HCT116 (cell line): ENCODE measurements at regions not wholly inside any gene's neighbourhood (a gene's known extent, or its start where the extent isn't known, plus 50 kb on each side); places are given as distances from the start of the nearest gene placed in this dataset.

Experiments used
- ATAC-seq: fragments of 200-7000 bp; cut with Tn5 transposase; 2 replicates; pipeline ENCODE4 v1.9.1; 2020; ENCODE audit warnings: mild to moderate bottlenecking, moderate library complexity
- BruUV-seq: library from RNA; stranded (reverse); fragments of 400-500 nt; replicated peaks from 2 replicates; lab custom pipeline; 2021; lab: Mats Ljungman, UMichigan
- CTCF ChIA-PET: fragments of 300-600 bp; sonication (Branson Sonifier 250); formaldehyde crosslinking; loops from one replicate; lab custom pipeline; 2021; ENCODE audit warnings: antibody characterized with exemption; lab: Charles Lee
- POLR2A ChIA-PET: fragments of 300-600, 350-600 bp; sonication (Branson Sonifier 250); formaldehyde crosslinking; loops from one replicate; lab custom pipeline; 2021; ENCODE audit warnings: antibody characterized with exemption; lab: Charles Lee
- RAD21 ChIA-PET, 2 experiments: fragments of 300-600 bp; sonication (Branson Sonifier 250); formaldehyde crosslinking; loops; one replicate each; lab custom pipeline; 2023; ENCODE audit warnings: low total read pairs in 2 of 2; ENCODE audit not compliant: uncharacterized antibody in 2 of 2, unreplicated experiment in 2 of 2, low non-redundant PET in 1 of 2; lab: Charles Lee
- DNase-seq: peaks from one replicate; pipeline ENCODE4 v3.0.0-alpha.2; 2010; ENCODE audit warnings: low read depth, low spot score
- H2AFZ ChIP-seq: fragments of 200-600 bp; shearing (Covaris generic), sonication (generic); 2 replicates; pipeline ENCODE4 v1.6.1; 2017; ENCODE audit warnings: low read depth, mixed run types, mixed read lengths, antibody characterized with exemption, low read length; ENCODE audit not compliant: poor library complexity, severe bottlenecking
- H3K27ac ChIP-seq: 2 replicates; pipeline ENCODE4 v1.5.1; 2012; ENCODE audit warnings: low read depth, low read length
- H3K27me3 ChIP-seq: fragments of 200-600 bp; sonication (generic); 2 replicates; pipeline ENCODE4 v1.6.1; 2016; ENCODE audit warnings: mixed run types, low read length, mixed read lengths; ENCODE audit not compliant: insufficient read depth
- H3K36me3 ChIP-seq, 2 experiments: fragments of 200-500 bp in 1 of 2; fragments of 200-600 bp in 1 of 2; sonication (Bioruptor generic) in 1 of 2; sonication (generic) in 1 of 2; 2 replicates each; pipeline versions ENCODE4 v1.5.1 to v1.6.1; 2014 to 2016; ENCODE audit warnings: low read length in 2 of 2, inconsistent platforms in 1 of 2, mixed read lengths in 1 of 2, mixed run types in 1 of 2; ENCODE audit not compliant: insufficient read depth in 2 of 2, control insufficient read depth in 1 of 2
- H3K4me1 ChIP-seq, 2 experiments: fragments of 200-600 bp in 1 of 2; sonication (generic) in 1 of 2; 2 replicates each; pipeline versions ENCODE4 v1.5.1 to v1.6.1; 2012 to 2017; ENCODE audit warnings: low read length in 2 of 2, inconsistent platforms in 1 of 2, mild to moderate bottlenecking in 1 of 2, mixed read lengths in 1 of 2, mixed run types in 1 of 2, moderate library complexity in 1 of 2; ENCODE audit not compliant: insufficient read depth in 2 of 2, control insufficient read depth in 1 of 2
- H3K4me2 ChIP-seq: fragments of 200-600 bp; sonication (generic); 2 replicates; pipeline ENCODE4 v1.6.1; 2017; ENCODE audit warnings: mixed run types, low read length, mixed read lengths
- H3K4me3 ChIP-seq, 2 experiments: fragments of 200-600 bp in 1 of 2; sonication (generic) in 1 of 2; replicated peaks in 1 of 2; 2 replicates each; pipeline ENCODE4 v1.5.1; 2011 to 2016; ENCODE audit warnings: low read length in 2 of 2, control low read depth in 1 of 2, low read depth in 1 of 2, mild to moderate bottlenecking in 1 of 2, mixed read lengths in 1 of 2, mixed run types in 1 of 2
- H3K79me2 ChIP-seq: fragments of 200-600 bp; sonication (generic); 2 replicates; pipeline ENCODE4 v1.6.1; 2017; ENCODE audit warnings: mild to moderate bottlenecking, mixed run types, low read length, moderate library complexity, mixed read lengths; ENCODE audit not compliant: insufficient read depth
- H3K9ac ChIP-seq: fragments of 200-600 bp; sonication (generic); 2 replicates; pipeline ENCODE4 v1.6.1; 2016; ENCODE audit warnings: low read length, mixed read lengths
- H3K9me2 ChIP-seq: fragments of 200-600 bp; sonication (generic), shearing (Covaris generic); 2 replicates; pipeline ENCODE4 v1.6.1; 2017; ENCODE audit warnings: mixed run types, mild to moderate bottlenecking, moderate library complexity; ENCODE audit not compliant: insufficient read depth
- H3K9me3 ChIP-seq, 2 experiments: fragments of 200-500 bp in 1 of 2; fragments of 200-600 bp in 1 of 2; sonication (Bioruptor generic) in 1 of 2; sonication (generic) in 1 of 2; 2 replicates each; pipeline ENCODE4 v1.6.1; 2014 to 2017; ENCODE audit warnings: low read length in 2 of 2, mixed read lengths in 2 of 2, inconsistent platforms in 1 of 2, low read depth in 1 of 2, mild to moderate bottlenecking in 1 of 2, mixed run types in 1 of 2, moderate library complexity in 1 of 2; ENCODE audit not compliant: control insufficient read depth in 1 of 2, insufficient read depth in 1 of 2
- H4K20me1 ChIP-seq: fragments of 200-600 bp; sonication (generic), shearing (Covaris generic); 2 replicates; pipeline ENCODE4 v1.6.1; 2017; ENCODE audit warnings: mixed run types, mild to moderate bottlenecking, moderate library complexity; ENCODE audit not compliant: insufficient read depth
- CTCF ChIP-seq, 3 experiments: fragments of 200-600 bp in 1 of 3; sonication (generic) in 1 of 3; IDR thresholded peaks in 2 of 3; conservative IDR thresholded peaks in 1 of 3; 2 replicates each; pipeline ENCODE4 v1.5.1; 2012 to 2017; ENCODE audit warnings: low read depth in 2 of 3, low read length in 2 of 3, antibody characterized with exemption in 1 of 3, borderline replicate concordance in 1 of 3, control low read depth in 1 of 3, mild to moderate bottlenecking in 1 of 3, mixed read lengths in 1 of 3, mixed run types in 1 of 3, moderate library complexity in 1 of 3; ENCODE audit not compliant: insufficient read depth in 1 of 3
- EZH2 ChIP-seq: fragments of 200-600 bp; sonication (generic); IDR thresholded peaks from 2 replicates; pipeline ENCODE4 v1.6.1; 2017; ENCODE audit warnings: antibody characterized with exemption, mixed run types
- EZH2phosphoT487 ChIP-seq: fragments of 200-600 bp; IDR thresholded peaks from 2 replicates; pipeline ENCODE4 v1.6.1; 2018; ENCODE audit warnings: antibody characterized with exemption, borderline replicate concordance
- FOSL1 ChIP-seq: IDR thresholded peaks from 2 replicates; pipeline ENCODE4 v1.6.1; 2012; ENCODE audit warnings: low read depth
- JUND ChIP-seq: IDR thresholded peaks from 2 replicates; pipeline ENCODE4 v1.6.1; 2012
- MAX ChIP-seq: IDR thresholded peaks from 2 replicates; pipeline ENCODE4 v1.6.1; 2012
- POLR2A ChIP-seq: IDR thresholded peaks from 2 replicates; pipeline ENCODE4 v1.7.0; 2011; ENCODE audit warnings: borderline replicate concordance; ENCODE audit not compliant: insufficient read depth, insufficient read length; ENCODE audit errors: extremely low read depth
- POLR2AphosphoS5 ChIP-seq: IDR thresholded peaks from 2 replicates; pipeline ENCODE4 v1.6.1; 2011; ENCODE audit warnings: mild to moderate bottlenecking, low read depth, low read length, moderate library complexity
- RAD21 ChIP-seq: IDR thresholded peaks from 2 replicates; pipeline ENCODE4 v1.6.1; 2012; ENCODE audit warnings: low read depth, mild to moderate bottlenecking
- SIN3A ChIP-seq: IDR thresholded peaks from 2 replicates; pipeline ENCODE4 v1.6.1; 2012; ENCODE audit warnings: low read depth
- SP1 ChIP-seq: IDR thresholded peaks from 2 replicates; pipeline ENCODE4 v1.6.1; 2012; ENCODE audit warnings: low read depth
- SRF ChIP-seq: IDR thresholded peaks from 2 replicates; pipeline ENCODE4 v1.6.1; 2012; ENCODE audit warnings: low read depth
- TCF7L2 ChIP-seq: IDR thresholded peaks from 2 replicates; pipeline ENCODE4 v1.7.0; 2011; ENCODE audit warnings: borderline replicate concordance, inconsistent platforms; ENCODE audit not compliant: insufficient read depth, insufficient read length; ENCODE audit errors: extremely low read depth
- ZBTB33 ChIP-seq: IDR thresholded peaks from 2 replicates; pipeline ENCODE4 v1.6.1; 2011; ENCODE audit warnings: mild to moderate bottlenecking, low read length, moderate library complexity; ENCODE audit not compliant: insufficient replicate concordance; ENCODE audit errors: extremely low read depth
- ZFX ChIP-seq: fragments of 450-650 bp; IDR thresholded peaks from 2 replicates; pipeline ENCODE4 v1.6.1; 2017
- ZNF274 ChIP-seq: fragments of 200-500 bp; sonication (Bioruptor generic); IDR thresholded peaks from 2 replicates; pipeline ENCODE4 v1.6.1; 2014; ENCODE audit warnings: mild to moderate bottlenecking, low read depth, low read length, inconsistent platforms
- intact Hi-C: fragments of 100-400 bp; cut with micrococcal nuclease; formaldehyde crosslinking; loops from 2 replicates; pipeline ENCODE4 v1.10.0; 2022
- TF ChIP-seq, protein P1 (sequence below): IDR thresholded peaks from 2 replicates; pipeline ENCODE4 v1.6.1; 2012; ENCODE audit warnings: low read depth
- TF ChIP-seq, protein P2 (sequence below): IDR thresholded peaks from 2 replicates; pipeline ENCODE4 v1.6.1; 2012

- TF ChIP-seq SRF (no peak), SP1 (no peak), ZBTB33 (no peak), ZFX (no peak), RAD21 (no peak), EZH2 (no peak), MAX (no peak), JUND (no peak), POLR2A (no peak), EZH2phosphoT487 (no peak), TCF7L2 (no peak), FOSL1 (no peak), POLR2AphosphoS5 (no peak), SIN3A (no peak), ZNF274 (no peak), CTCF (IDR thresholded peaks at IDR 0.05 in 2 of 3, conservative IDR thresholded peaks at IDR 0.05 in 1 of 3; ENCODE audit: borderline replicate concordance in 1 of 3, insufficient read depth in 1 of 3, low read depth in 2 of 3, low read length in 2 of 3) (no peak)
- TF ChIP-seq, protein P1, sequence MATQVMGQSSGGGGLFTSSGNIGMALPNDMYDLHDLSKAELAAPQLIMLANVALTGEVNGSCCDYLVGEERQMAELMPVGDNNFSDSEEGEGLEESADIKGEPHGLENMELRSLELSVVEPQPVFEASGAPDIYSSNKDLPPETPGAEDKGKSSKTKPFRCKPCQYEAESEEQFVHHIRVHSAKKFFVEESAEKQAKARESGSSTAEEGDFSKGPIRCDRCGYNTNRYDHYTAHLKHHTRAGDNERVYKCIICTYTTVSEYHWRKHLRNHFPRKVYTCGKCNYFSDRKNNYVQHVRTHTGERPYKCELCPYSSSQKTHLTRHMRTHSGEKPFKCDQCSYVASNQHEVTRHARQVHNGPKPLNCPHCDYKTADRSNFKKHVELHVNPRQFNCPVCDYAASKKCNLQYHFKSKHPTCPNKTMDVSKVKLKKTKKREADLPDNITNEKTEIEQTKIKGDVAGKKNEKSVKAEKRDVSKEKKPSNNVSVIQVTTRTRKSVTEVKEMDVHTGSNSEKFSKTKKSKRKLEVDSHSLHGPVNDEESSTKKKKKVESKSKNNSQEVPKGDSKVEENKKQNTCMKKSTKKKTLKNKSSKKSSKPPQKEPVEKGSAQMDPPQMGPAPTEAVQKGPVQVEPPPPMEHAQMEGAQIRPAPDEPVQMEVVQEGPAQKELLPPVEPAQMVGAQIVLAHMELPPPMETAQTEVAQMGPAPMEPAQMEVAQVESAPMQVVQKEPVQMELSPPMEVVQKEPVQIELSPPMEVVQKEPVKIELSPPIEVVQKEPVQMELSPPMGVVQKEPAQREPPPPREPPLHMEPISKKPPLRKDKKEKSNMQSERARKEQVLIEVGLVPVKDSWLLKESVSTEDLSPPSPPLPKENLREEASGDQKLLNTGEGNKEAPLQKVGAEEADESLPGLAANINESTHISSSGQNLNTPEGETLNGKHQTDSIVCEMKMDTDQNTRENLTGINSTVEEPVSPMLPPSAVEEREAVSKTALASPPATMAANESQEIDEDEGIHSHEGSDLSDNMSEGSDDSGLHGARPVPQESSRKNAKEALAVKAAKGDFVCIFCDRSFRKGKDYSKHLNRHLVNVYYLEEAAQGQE, result no peak
- TF ChIP-seq, protein P2, sequence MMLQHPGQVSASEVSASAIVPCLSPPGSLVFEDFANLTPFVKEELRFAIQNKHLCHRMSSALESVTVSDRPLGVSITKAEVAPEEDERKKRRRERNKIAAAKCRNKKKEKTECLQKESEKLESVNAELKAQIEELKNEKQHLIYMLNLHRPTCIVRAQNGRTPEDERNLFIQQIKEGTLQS, result no peak
- TF ChIP-seq, all 23 proteins: peak for 0
- no peaks in the 10 kb centered on the region for H3K9me3 ChIP-seq
- CTCF ChIA-PET, result no interaction called here
- no TSS peak for BruUV-seq
- no peak overlapping the region for H3K9ac ChIP-seq
- H4K20me1 ChIP-seq, result no peaks in the 10 kb centered on the region
- H3K36me3 ChIP-seq, result no peaks in the 10 kb centered on the region
- H3K79me2 ChIP-seq, result no peaks in the 10 kb centered on the region
- no peak overlapping the region for H2AFZ ChIP-seq
- no peaks in the 10 kb centered on the region; the same call in 1 of the 2 replicates for H3K27me3 ChIP-seq
- peak; percentile 68 for ATAC-seq
- H3K9me2 ChIP-seq, result no peaks in the 10 kb centered on the region
- RAD21 ChIA-PET, result no interaction called here
- peak overlapping the region; percentile 15 for H3K4me2 ChIP-seq
- intact Hi-C loops, result no loop called here
- peaks cover 0 to 9% of the 10 kb centered on the region in 2 experiments; a peak in 2 of 4 replicates for H3K4me1 ChIP-seq
- POLR2A ChIA-PET, result no interaction called here
- no peak overlapping the region for H3K27ac ChIP-seq
- DNase-seq, result no peak
- H3K4me3 ChIP-seq, result no peak overlapping the region
These were observed 172.6 kb upstream of the KCNG1 start for GRCh38 chr20:51195419-51195901.
